ENCODE measurements at regions not wholly inside any gene's neighbourhood (a gene's known extent, or its start where the extent isn't known, plus 50 kb on each side); places are given as distances from the start of the nearest gene placed in this dataset.

GRCh38 chr15:87661454-87662355, 594.8 kb downstream of the NTRK3 start:
- Mint-ChIP-seq H3K36me3 (no peaks in the 10 kb centered on the region), H3K27ac (no peak overlapping the region), H3K27me3 (ENCODE audit: low read depth in 2 of 2) (no peaks in the 10 kb centered on the region), H3K4me1 (no peaks in the 10 kb centered on the region), H3K4me3 (no peak overlapping the region), H3K9me3 (peaks cover 0 to 6% of the 10 kb centered on the region in 2 donors)
- peaks cover 10% of the 10 kb centered on the region for H3K9me3 ChIP-seq (ENCODE audit: control insufficient read depth, insufficient read depth, low read length)
- no peaks in the 10 kb centered on the region for H3K4me1 ChIP-seq (ENCODE audit: control insufficient read depth, insufficient read depth, low read length)
- H3K27me3 ChIP-seq (ENCODE audit: control insufficient read depth, insufficient read depth, low read length) = no peaks in the 10 kb centered on the region
- DNase-seq (no peak), ATAC-seq (no peak)
- TF ChIP-seq CTCF (IDR thresholded peaks at IDR 0.05) = no peak
- no peak overlapping the region for H3K4me3 ChIP-seq (ENCODE audit: low read length)
- no peaks in the 10 kb centered on the region for H3K36me3 ChIP-seq (ENCODE audit: control insufficient read depth, insufficient read depth, low read length)
- H3K27ac ChIP-seq (ENCODE audit: low read length) = no peak overlapping the region
- intact Hi-C loops (cut with micrococcal nuclease) = no loop called here
- 78% methylated on average over 3 of the region's 3 CpGs for WGBS (ENCODE audit: insufficient coverage)

GRCh38 chr15:87660251-87661129, 596.0 kb downstream of the NTRK3 start:
- intact Hi-C loops (cut with micrococcal nuclease) = no loop called here
- Mint-ChIP-seq H3K9me3 (peaks cover 3 to 6% of the 10 kb centered on the region in 2 donors), H3K4me3 (no peak overlapping the region), H3K27ac (no peak overlapping the region), H3K36me3 (no peaks in the 10 kb centered on the region), H3K27me3 (ENCODE audit: low read depth in 2 of 2) (no peaks in the 10 kb centered on the region), H3K4me1 (no peaks in the 10 kb centered on the region)
- 100% methylated on average over 2 of the region's 2 CpGs for WGBS (ENCODE audit: insufficient coverage)
- DNase-seq (no peak), ATAC-seq (no peak)
- peaks cover 10% of the 10 kb centered on the region for H3K9me3 ChIP-seq (ENCODE audit: control insufficient read depth, insufficient read depth, low read length)
- no peaks in the 10 kb centered on the region for H3K36me3 ChIP-seq (ENCODE audit: control insufficient read depth, insufficient read depth, low read length)
- no peak overlapping the region for H3K27ac ChIP-seq (ENCODE audit: low read length)
- no peaks in the 10 kb centered on the region for H3K4me1 ChIP-seq (ENCODE audit: control insufficient read depth, insufficient read depth, low read length)
- H3K27me3 ChIP-seq (ENCODE audit: control insufficient read depth, insufficient read depth, low read length) = no peaks in the 10 kb centered on the region
- H3K4me3 ChIP-seq (ENCODE audit: low read length) = no peak overlapping the region
- no peak for TF ChIP-seq CTCF (IDR thresholded peaks at IDR 0.05)

GRCh38 chr15:87656372-87656771, 600.2 kb downstream of the NTRK3 start:
- no peaks in the 10 kb centered on the region for H3K36me3 ChIP-seq (ENCODE audit: control insufficient read depth, insufficient read depth, low read length)
- WGBS (ENCODE audit: insufficient coverage) = 72% methylated on average over 1 of the region's 1 CpG
- ATAC-seq (no peak), DNase-seq (no peak)
- Mint-ChIP-seq H3K27me3 (ENCODE audit: low read depth in 2 of 2) (no peaks in the 10 kb centered on the region), H3K4me3 (no peak overlapping the region), H3K4me1 (no peaks in the 10 kb centered on the region), H3K27ac (no peak overlapping the region), H3K36me3 (no peaks in the 10 kb centered on the region), H3K9me3 (peaks cover 2 to 8% of the 10 kb centered on the region in 2 donors)
- no peaks in the 10 kb centered on the region for H3K27me3 ChIP-seq (ENCODE audit: control insufficient read depth, insufficient read depth, low read length)
- no peak overlapping the region for H3K27ac ChIP-seq (ENCODE audit: low read length)
- intact Hi-C loops (cut with micrococcal nuclease) = no loop called here
- no peaks in the 10 kb centered on the region for H3K4me1 ChIP-seq (ENCODE audit: control insufficient read depth, insufficient read depth, low read length)
- H3K9me3 ChIP-seq (ENCODE audit: control insufficient read depth, insufficient read depth, low read length) = no peaks in the 10 kb centered on the region
- H3K4me3 ChIP-seq (ENCODE audit: low read length) = no peak overlapping the region
- no peak for TF ChIP-seq CTCF (IDR thresholded peaks at IDR 0.05)

Measured in natural killer cell (primary cell).